GM12891 (cell line): ENCODE measurements at regions not wholly inside any gene's neighbourhood (a gene's known extent, or its start where the extent isn't known, plus 50 kb on each side); places are given as distances from the start of the nearest gene placed in this dataset.

Experiments used
- POLR2A ChIP-seq: IDR thresholded peaks from 2 replicates; pipeline ENCODE4 v1.6.1; 2011; ENCODE audit warnings: low read depth, low read length, control low read depth
- POLR2AphosphoS5 ChIP-seq: IDR thresholded peaks from 2 replicates; pipeline ENCODE4 v1.6.1; 2011; ENCODE audit warnings: low read depth, low read length, control low read depth
- TAF1 ChIP-seq: IDR thresholded peaks from 2 replicates; pipeline ENCODE4 v1.6.1; 2011; ENCODE audit warnings: low read depth, low read length, control low read depth

- TF ChIP-seq POLR2A (no peak), TAF1 (no peak), POLR2AphosphoS5 (no peak)
Observed at GRCh38 chr9:27701016-27701415, 127.7 kb upstream of the C9orf72 start.
